Thoracic aorta (tissue), 2 donors: ENCODE measurements at regions not wholly inside any gene's neighbourhood (a gene's known extent, or its start where the extent isn't known, plus 50 kb on each side); places are given as distances from the start of the nearest gene placed in this dataset.

Source experiments
- ATAC-seq: fragments of 150-250 bp; one replicate; pipeline ENCODE4 v1.8.0; 2017; ENCODE audit warnings: low read depth; ENCODE audit not compliant: insufficient number of reproducible peaks, low FRiP score
- DNase-seq: peaks from one replicate; pipeline ENCODE4 v3.0.0-alpha.2; 2020; ENCODE audit warnings: low spot score
- H3K27ac ChIP-seq, 2 donors: fragments of 200-600 bp; sonication (generic); 1 replicate in 1 of 2; 2 replicates in 1 of 2; pipeline ENCODE4 v1.5.1; 2016; ENCODE audit warnings: mild to moderate bottlenecking in 2 of 2, moderate library complexity in 2 of 2
- H3K27me3 ChIP-seq: fragments of 200-600 bp; sonication (generic); replicated peaks from 2 replicates; pipeline ENCODE4 v1.6.0; 2016; ENCODE audit warnings: mild to moderate bottlenecking; ENCODE audit not compliant: insufficient read depth
- H3K36me3 ChIP-seq: fragments of 200-600 bp; sonication (generic); one replicate; pipeline ENCODE4 v1.5.1; 2016
- H3K4me1 ChIP-seq, 2 donors: fragments of 200-600 bp; sonication (generic); 1 replicate in 1 of 2; 2 replicates in 1 of 2; pipeline versions ENCODE4 v1.5.1 to v1.6.0; 2016; ENCODE audit warnings: low read depth in 2 of 2, mild to moderate bottlenecking in 1 of 2; ENCODE audit not compliant: control insufficient read depth in 1 of 2
- H3K4me3 ChIP-seq: fragments of 200-600 bp; sonication (generic); 2 replicates; pipeline ENCODE4 v1.5.1; 2016; ENCODE audit warnings: mild to moderate bottlenecking
- H3K9me3 ChIP-seq: fragments of 200-600 bp; sonication (generic); 2 replicates; pipeline ENCODE4 v1.5.1; 2016
- TF ChIP-seq, protein P1 (sequence below): fragments of 200-600 bp; sonication (generic); IDR thresholded peaks from one replicate; pipeline ENCODE4 v1.5.1; 2019; ENCODE audit warnings: antibody characterized with exemption

DNA sequence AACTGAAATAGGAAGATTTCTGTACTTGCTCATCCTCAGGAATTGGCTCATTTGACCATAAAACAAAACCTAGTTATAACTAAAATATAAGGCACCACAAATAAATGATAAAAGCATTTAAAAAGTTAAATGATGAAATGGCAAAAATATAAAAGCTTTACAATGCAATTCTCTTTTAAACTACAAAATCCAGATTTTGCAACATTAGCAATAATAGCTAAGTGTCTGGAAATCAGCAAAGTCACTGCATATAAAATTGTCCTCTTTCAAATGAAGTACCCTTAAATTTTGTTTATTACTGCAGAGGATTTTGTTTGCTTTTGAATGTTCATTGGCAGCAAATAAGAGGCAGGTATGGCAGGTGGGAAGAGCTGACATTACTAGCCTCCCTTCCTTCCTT is 270.4 kb upstream of the RSPO3 start:
- H3K27ac ChIP-seq: no peak overlapping the region
- H3K4me1 ChIP-seq: no peaks in the 10 kb centered on the region
- H3K4me3 ChIP-seq: no peak overlapping the region
- H3K27me3 ChIP-seq: no peaks in the 10 kb centered on the region
- no peaks in the 10 kb centered on the region for H3K9me3 ChIP-seq
- TF ChIP-seq, protein P1, sequence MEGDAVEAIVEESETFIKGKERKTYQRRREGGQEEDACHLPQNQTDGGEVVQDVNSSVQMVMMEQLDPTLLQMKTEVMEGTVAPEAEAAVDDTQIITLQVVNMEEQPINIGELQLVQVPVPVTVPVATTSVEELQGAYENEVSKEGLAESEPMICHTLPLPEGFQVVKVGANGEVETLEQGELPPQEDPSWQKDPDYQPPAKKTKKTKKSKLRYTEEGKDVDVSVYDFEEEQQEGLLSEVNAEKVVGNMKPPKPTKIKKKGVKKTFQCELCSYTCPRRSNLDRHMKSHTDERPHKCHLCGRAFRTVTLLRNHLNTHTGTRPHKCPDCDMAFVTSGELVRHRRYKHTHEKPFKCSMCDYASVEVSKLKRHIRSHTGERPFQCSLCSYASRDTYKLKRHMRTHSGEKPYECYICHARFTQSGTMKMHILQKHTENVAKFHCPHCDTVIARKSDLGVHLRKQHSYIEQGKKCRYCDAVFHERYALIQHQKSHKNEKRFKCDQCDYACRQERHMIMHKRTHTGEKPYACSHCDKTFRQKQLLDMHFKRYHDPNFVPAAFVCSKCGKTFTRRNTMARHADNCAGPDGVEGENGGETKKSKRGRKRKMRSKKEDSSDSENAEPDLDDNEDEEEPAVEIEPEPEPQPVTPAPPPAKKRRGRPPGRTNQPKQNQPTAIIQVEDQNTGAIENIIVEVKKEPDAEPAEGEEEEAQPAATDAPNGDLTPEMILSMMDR: no peak
- DNase-seq: no peak
- H3K36me3 ChIP-seq: no peaks in the 10 kb centered on the region
- ATAC-seq: no peak

- Histone ChIP-seq H3K9me3 (no peaks in the 10 kb centered on the region), H3K36me3 (no peaks in the 10 kb centered on the region), H3K27ac (no peak overlapping the region), H3K27me3 (no peaks in the 10 kb centered on the region), H3K4me3 (no peak overlapping the region), H3K4me1 (no peaks in the 10 kb centered on the region)
- ATAC-seq: no peak
- TF ChIP-seq, protein P1: no peak
- no peak for DNase-seq
These were observed 250.8 kb upstream of the RSPO3 start for GRCh38 chr6:126867641-126868040.

DNA sequence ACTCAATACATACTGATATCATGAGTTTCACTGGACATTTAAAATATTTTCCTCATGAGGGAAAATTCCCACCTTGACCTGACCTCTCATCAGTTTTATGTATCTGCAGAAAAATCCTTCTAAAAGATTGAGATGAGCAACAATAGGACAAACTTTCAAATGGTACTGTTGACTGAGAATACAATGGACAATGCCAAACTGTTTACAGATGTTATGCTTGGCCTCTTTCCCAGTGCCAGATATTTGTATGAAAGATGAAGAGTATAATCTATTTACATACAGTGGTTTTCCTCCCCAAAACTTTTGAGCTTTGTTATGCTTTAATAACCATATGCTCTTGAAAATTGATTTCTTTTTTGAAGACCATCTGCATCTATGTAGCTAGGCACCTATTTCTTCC is 245.1 kb upstream of the RSPO3 start:
- Histone ChIP-seq H3K9me3 (no peaks in the 10 kb centered on the region), H3K27ac (no peak overlapping the region), H3K27me3 (no peaks in the 10 kb centered on the region), H3K4me1 (no peaks in the 10 kb centered on the region), H3K4me3 (no peak overlapping the region), H3K36me3 (no peaks in the 10 kb centered on the region)
- TF ChIP-seq, protein P1: no peak
- DNase-seq: no peak
- ATAC-seq: no peak

- Histone ChIP-seq H3K27ac (no peak overlapping the region), H3K4me3 (no peak overlapping the region), H3K9me3 (no peaks in the 10 kb centered on the region), H3K36me3 (no peaks in the 10 kb centered on the region), H3K27me3 (no peaks in the 10 kb centered on the region), H3K4me1 (no peaks in the 10 kb centered on the region)
- no peak for DNase-seq
- TF ChIP-seq, protein P1: no peak
- no peak for ATAC-seq
These were observed 244.7 kb upstream of the RSPO3 start for GRCh38 chr6:126873791-126874190.

GRCh38 chr6:126876446-126876845 is 242.0 kb upstream of the RSPO3 start:
- Histone ChIP-seq H3K4me3 (no peak overlapping the region), H3K4me1 (no peaks in the 10 kb centered on the region), H3K36me3 (no peaks in the 10 kb centered on the region), H3K9me3 (no peaks in the 10 kb centered on the region), H3K27ac (no peak overlapping the region), H3K27me3 (no peaks in the 10 kb centered on the region)
- TF ChIP-seq, protein P1: no peak
- ATAC-seq (no peak), DNase-seq (no peak)
